A204.1 (cell line): ENCODE measurements at regions not wholly inside any gene's neighbourhood (a gene's known extent, or its start where the extent isn't known, plus 50 kb on each side); places are given as distances from the start of the nearest gene placed in this dataset.
"Not testable (repeated sequence)": the region's sequence is repeated elsewhere in the genome, so short reads cannot be mapped to it uniquely, and the experiment has no call there.

Experiments used
- FAIRE-seq: peaks from 2 replicates; lab custom pipeline; 2012; peaks lifted over from hg19 to GRCh38; lab: Jason Lieb, UNC

- no peak for FAIRE-seq
These were observed 1716.4 kb downstream of the BRINP3 start for GRCh38 chr1:188761226-188761625.

GRCh38 chr1:188762166-188762743, 1715.4 kb downstream of the BRINP3 start:
- FAIRE-seq, result no peak

- no peak for FAIRE-seq
These were observed 1714.1 kb downstream of the BRINP3 start for GRCh38 chr1:188763541-188763940.

GRCh38 chr1:188769181-188769580, 1708.5 kb downstream of the BRINP3 start:
- no peak for FAIRE-seq

- FAIRE-seq, result no peak
These were observed 1707.7 kb downstream of the BRINP3 start for GRCh38 chr1:188769936-188770335.

GRCh38 chr1:188778578-188778977, 1699.1 kb downstream of the BRINP3 start:
- no peak for FAIRE-seq

- no peak for FAIRE-seq
These were observed 1695.3 kb downstream of the BRINP3 start for GRCh38 chr1:188782220-188782841.

GRCh38 chr1:188794969-188795368, 1682.7 kb downstream of the BRINP3 start:
- no peak for FAIRE-seq

GRCh38 chr1:188812153-188812552, 1665.5 kb downstream of the BRINP3 start:
- not testable (repeated sequence) for FAIRE-seq

- FAIRE-seq, result not testable (repeated sequence)
These were observed 1664.7 kb downstream of the BRINP3 start for GRCh38 chr1:188812836-188813573.

- FAIRE-seq, result no peak
These were observed 1659.8 kb downstream of the BRINP3 start for GRCh38 chr1:188817814-188818213.

- FAIRE-seq, result no peak
These were observed 1655.4 kb downstream of the BRINP3 start for GRCh38 chr1:188822248-188822647.

- FAIRE-seq, result no peak
These were observed 1652.2 kb downstream of the BRINP3 start for GRCh38 chr1:188825471-188825870.

GRCh38 chr1:188826800-188827199, 1650.9 kb downstream of the BRINP3 start:
- FAIRE-seq, result peak; percentile 16

GRCh38 chr1:188827400-188827799, 1650.3 kb downstream of the BRINP3 start:
- FAIRE-seq, result no peak

GRCh38 chr1:188841111-188841696, 1636.5 kb downstream of the BRINP3 start:
- not testable (repeated sequence) for FAIRE-seq

- FAIRE-seq, result no peak
These were observed 1631.2 kb downstream of the BRINP3 start for GRCh38 chr1:188846468-188846867.

GRCh38 chr1:188857526-188858087, 1620.1 kb downstream of the BRINP3 start:
- no peak for FAIRE-seq

- no peak for FAIRE-seq
These were observed 1610.0 kb downstream of the BRINP3 start for GRCh38 chr1:188867614-188868013.

GRCh38 chr1:188871164-188871563, 1606.5 kb downstream of the BRINP3 start:
- no peak for FAIRE-seq

- FAIRE-seq, result no peak
These were observed 1605.3 kb downstream of the BRINP3 start for GRCh38 chr1:188872376-188872775.

- no peak for FAIRE-seq
These were observed 1600.0 kb downstream of the BRINP3 start for GRCh38 chr1:188877668-188878067.

GRCh38 chr1:188888386-188888785, 1589.3 kb downstream of the BRINP3 start:
- FAIRE-seq, result no peak
